ENCODE measurements at regions not wholly inside any gene's neighbourhood (a gene's known extent, or its start where the extent isn't known, plus 50 kb on each side); places are given as distances from the start of the nearest gene placed in this dataset.

- TF ChIP-seq CTCF (IDR thresholded peaks at IDR 0.05) = no peak
- DNase-seq (no peak), ATAC-seq (no peak)
- H3K27me3 ChIP-seq = no peaks in the 10 kb centered on the region
- H3K27ac ChIP-seq = no peak overlapping the region
- no peaks in the 10 kb centered on the region for H3K36me3 ChIP-seq
- peaks cover 0 to 4% of the 10 kb centered on the region in 2 donors for H3K4me1 ChIP-seq
- H3K4me3 ChIP-seq = no peak overlapping the region
- H3K9me3 ChIP-seq = no peaks in the 10 kb centered on the region
- intact Hi-C loops (cut with DNase I) = no loop called here
These were observed 114.7 kb upstream of the CXCR4 start for GRCh38 chr2:136232456-136233172.

GRCh38 chr2:136230464-136230863, 112.5 kb upstream of the CXCR4 start:
- Histone ChIP-seq H3K4me1 (peaks cover 0 to 3% of the 10 kb centered on the region in 2 donors), H3K27ac (no peak overlapping the region), H3K27me3 (no peaks in the 10 kb centered on the region), H3K36me3 (no peaks in the 10 kb centered on the region), H3K9me3 (no peaks in the 10 kb centered on the region), H3K4me3 (no peak overlapping the region)
- TF ChIP-seq CTCF (IDR thresholded peaks at IDR 0.05) = no peak
- no peak for ATAC-seq
- intact Hi-C loops (cut with DNase I) = no loop called here
- no peak for DNase-seq

DNA sequence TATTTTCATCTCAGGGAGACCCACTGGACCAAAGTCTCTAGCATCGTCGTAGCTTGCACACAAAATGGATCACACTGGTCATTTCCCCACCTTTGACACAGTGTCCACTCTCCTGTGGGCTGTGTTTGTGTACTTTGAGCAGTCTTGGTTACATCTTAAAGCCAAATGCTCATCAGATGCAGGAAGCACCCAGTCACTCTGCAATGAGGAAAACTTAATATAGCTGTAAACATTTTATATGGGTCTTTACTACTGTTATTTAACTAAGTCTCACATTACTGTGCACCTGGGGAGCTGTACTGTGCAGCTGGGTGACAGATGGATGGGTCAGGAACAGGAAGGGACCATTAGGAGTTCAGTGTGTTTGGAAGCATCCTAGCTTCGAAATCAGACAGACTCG, 109.0 kb upstream of the CXCR4 start:
- no peak for DNase-seq
- intact Hi-C loops (cut with DNase I) = no loop called here
- Histone ChIP-seq H3K4me3 (no peak overlapping the region), H3K27me3 (no peaks in the 10 kb centered on the region), H3K4me1 (no peaks in the 10 kb centered on the region), H3K27ac (no peak overlapping the region), H3K9me3 (no peaks in the 10 kb centered on the region), H3K36me3 (no peaks in the 10 kb centered on the region)
- no peak for TF ChIP-seq CTCF (IDR thresholded peaks at IDR 0.05)
- ATAC-seq = no peak

GRCh38 chr2:136225950-136226835, 108.2 kb upstream of the CXCR4 start:
- no peak overlapping the region for H3K4me3 ChIP-seq
- DNase-seq (no peak), ATAC-seq (no peak)
- intact Hi-C loops (cut with DNase I) = no loop called here
- H3K36me3 ChIP-seq = no peaks in the 10 kb centered on the region
- no peak for TF ChIP-seq CTCF (IDR thresholded peaks at IDR 0.05)
- H3K4me1 ChIP-seq = peaks cover 0 to 3% of the 10 kb centered on the region in 2 donors
- H3K9me3 ChIP-seq = no peaks in the 10 kb centered on the region
- no peak overlapping the region for H3K27ac ChIP-seq
- H3K27me3 ChIP-seq = no peaks in the 10 kb centered on the region

GRCh38 chr2:136223274-136223673, 105.3 kb upstream of the CXCR4 start:
- no peak overlapping the region for H3K27ac ChIP-seq
- H3K36me3 ChIP-seq = no peaks in the 10 kb centered on the region
- no peaks in the 10 kb centered on the region for H3K9me3 ChIP-seq
- DNase-seq (no peak), ATAC-seq (no peak)
- no peak for TF ChIP-seq CTCF (IDR thresholded peaks at IDR 0.05)
- peaks cover 0 to 9% of the 10 kb centered on the region in 2 donors for H3K4me1 ChIP-seq
- no peak overlapping the region for H3K4me3 ChIP-seq
- no peaks in the 10 kb centered on the region for H3K27me3 ChIP-seq
- intact Hi-C loops (cut with DNase I) = no loop called here

Measured in left lung (tissue), 4 donors.